ENCODE measurements at regions not wholly inside any gene's neighbourhood (a gene's known extent, or its start where the extent isn't known, plus 50 kb on each side); places are given as distances from the start of the nearest gene placed in this dataset.

- TF ChIP-seq TAF1 (IDR thresholded peaks at IDR 0.05; ENCODE audit: low read depth, low read length) (no peak), POLR2AphosphoS5 (IDR thresholded peaks at IDR 0.05; ENCODE audit: low read depth, low read length) (no peak)
Measured at GRCh38 chr22:47632701-47633100, 870.3 kb downstream of the TBC1D22A start.

All from GM12891 (cell line).